Colonic mucosa (tissue), 4 donors: ENCODE measurements at regions not wholly inside any gene's neighbourhood (a gene's known extent, or its start where the extent isn't known, plus 50 kb on each side); places are given as distances from the start of the nearest gene placed in this dataset.

Experiments used
- DNase-seq: peaks from one replicate; pipeline ENCODE4 v3.0.0-alpha.2; 2020
- H3K27ac ChIP-seq: fragments of 200-600 bp; one replicate; pipeline ENCODE4 v1.8.0; 2021
- H3K27me3 ChIP-seq: fragments of 200-600 bp; one replicate; pipeline ENCODE4 v1.8.0; 2021
- H3K36me3 ChIP-seq: fragments of 200-600 bp; one replicate; pipeline ENCODE4 v1.8.0; 2021
- H3K4me1 ChIP-seq: fragments of 200-600 bp; one replicate; pipeline ENCODE4 v1.8.0; 2021; ENCODE audit warnings: mild to moderate bottlenecking
- H3K4me3 ChIP-seq: fragments of 200-600 bp; one replicate; pipeline ENCODE4 v1.8.0; 2021
- H3K9ac ChIP-seq, 2 donors: one replicate each; pipeline ENCODE4 v1.7.0; 2013; ENCODE audit warnings: control low read depth in 2 of 2, low read depth in 2 of 2, low read length in 2 of 2
- H3K9me3 ChIP-seq: fragments of 200-600 bp; one replicate; pipeline ENCODE4 v1.8.0; 2021
- intact Hi-C: fragments of 100-400 bp; cut with DNase I; formaldehyde crosslinking; loops from one replicate; pipeline ENCODE4 v1.14.1; 2022
- TF ChIP-seq, protein P1 (sequence below): fragments of 200-600 bp; IDR thresholded peaks from one replicate; pipeline ENCODE4 v1.8.0; 2022; ENCODE audit warnings: antibody characterized with exemption, mild to moderate bottlenecking
- donor health status: healthy.
- donor health status: DM: no; HTN: no; CAD: no.
- donor health status: DM: no; HTN: no; CAD: no.

DNA sequence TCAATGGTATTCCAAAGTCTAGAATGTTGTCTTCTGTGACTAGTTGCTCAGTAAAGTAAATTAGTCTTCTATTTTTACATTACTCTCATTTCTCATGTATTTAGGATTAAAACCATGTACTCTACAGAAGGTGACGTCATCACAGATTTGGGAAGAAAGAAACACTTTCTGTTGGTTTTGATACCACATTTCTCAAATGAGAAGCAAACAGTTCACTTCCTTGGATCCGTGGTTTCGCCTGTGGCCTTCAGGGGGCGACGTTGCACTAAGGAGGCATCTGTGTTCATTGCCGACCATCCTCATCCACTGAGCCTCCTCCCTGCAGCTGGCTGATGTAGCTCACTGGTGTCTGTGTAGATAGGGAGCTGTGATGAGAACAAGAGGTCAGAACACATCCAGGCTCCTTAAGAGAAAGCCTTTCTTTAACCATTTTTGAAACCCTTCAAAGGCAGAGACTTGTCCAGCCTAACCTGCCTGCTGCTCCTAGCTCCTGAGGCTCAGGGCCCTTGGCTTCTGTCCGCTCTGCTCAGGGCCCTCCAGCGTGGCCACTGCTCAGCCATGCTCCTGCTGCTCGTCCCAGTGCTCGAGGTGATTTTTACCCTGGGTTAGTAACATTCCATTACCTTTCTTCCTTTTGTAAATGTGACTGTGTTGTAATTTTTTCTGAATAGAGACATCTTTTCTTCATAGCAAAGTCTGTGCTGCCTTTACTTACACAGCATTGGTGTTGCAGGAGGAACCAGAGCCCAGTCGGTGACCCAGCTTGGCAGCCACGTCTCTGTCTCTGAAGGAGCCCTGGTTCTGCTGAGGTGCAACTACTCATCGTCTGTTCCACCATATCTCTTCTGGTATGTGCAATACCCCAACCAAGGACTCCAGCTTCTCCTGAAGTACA lies 220.6 kb upstream of the OR4E1 start:
- Histone ChIP-seq H3K9ac (no peak overlapping the region), H3K4me3 (no peak overlapping the region), H3K36me3 (no peaks in the 10 kb centered on the region), H3K4me1 (no peaks in the 10 kb centered on the region), H3K27me3 (no peaks in the 10 kb centered on the region), H3K27ac (no peak overlapping the region), H3K9me3 (no peaks in the 10 kb centered on the region)
- intact Hi-C loops, result no loop called here
- no peak for DNase-seq
- TF ChIP-seq, protein P1, sequence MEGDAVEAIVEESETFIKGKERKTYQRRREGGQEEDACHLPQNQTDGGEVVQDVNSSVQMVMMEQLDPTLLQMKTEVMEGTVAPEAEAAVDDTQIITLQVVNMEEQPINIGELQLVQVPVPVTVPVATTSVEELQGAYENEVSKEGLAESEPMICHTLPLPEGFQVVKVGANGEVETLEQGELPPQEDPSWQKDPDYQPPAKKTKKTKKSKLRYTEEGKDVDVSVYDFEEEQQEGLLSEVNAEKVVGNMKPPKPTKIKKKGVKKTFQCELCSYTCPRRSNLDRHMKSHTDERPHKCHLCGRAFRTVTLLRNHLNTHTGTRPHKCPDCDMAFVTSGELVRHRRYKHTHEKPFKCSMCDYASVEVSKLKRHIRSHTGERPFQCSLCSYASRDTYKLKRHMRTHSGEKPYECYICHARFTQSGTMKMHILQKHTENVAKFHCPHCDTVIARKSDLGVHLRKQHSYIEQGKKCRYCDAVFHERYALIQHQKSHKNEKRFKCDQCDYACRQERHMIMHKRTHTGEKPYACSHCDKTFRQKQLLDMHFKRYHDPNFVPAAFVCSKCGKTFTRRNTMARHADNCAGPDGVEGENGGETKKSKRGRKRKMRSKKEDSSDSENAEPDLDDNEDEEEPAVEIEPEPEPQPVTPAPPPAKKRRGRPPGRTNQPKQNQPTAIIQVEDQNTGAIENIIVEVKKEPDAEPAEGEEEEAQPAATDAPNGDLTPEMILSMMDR, result peak; percentile 16

GRCh38 chr14:21891921-21892320 lies 218.3 kb upstream of the OR4E1 start:
- DNase-seq, result no peak
- no peaks in the 10 kb centered on the region for H3K27me3 ChIP-seq
- H3K4me1 ChIP-seq, result no peaks in the 10 kb centered on the region
- intact Hi-C loops, result no loop called here
- TF ChIP-seq, protein P1, result no peak
- no peaks in the 10 kb centered on the region for H3K36me3 ChIP-seq
- H3K27ac ChIP-seq, result no peak overlapping the region
- H3K4me3 ChIP-seq, result no peak overlapping the region
- no peaks in the 10 kb centered on the region for H3K9me3 ChIP-seq
- no peak overlapping the region for H3K9ac ChIP-seq

DNA sequence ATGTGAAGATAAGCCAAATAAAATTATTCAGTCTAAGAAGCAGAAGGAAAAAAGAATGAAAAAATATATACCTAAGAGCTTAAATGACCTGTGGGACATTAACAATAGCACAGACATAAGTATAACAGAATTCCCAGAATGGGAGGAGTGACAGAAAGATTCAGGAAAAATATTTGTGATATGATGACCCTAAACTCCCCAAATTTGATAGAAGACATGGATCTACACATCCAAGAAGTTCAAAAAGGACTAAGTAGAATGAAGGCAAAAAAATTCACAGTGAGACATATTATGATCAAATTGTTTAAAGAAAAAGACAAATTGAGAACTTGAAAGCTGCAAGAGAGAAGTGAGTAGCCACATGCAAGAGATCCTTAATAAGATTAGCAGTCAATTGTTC lies 211.4 kb upstream of the OR4E1 start:
- Histone ChIP-seq H3K9ac (no peak overlapping the region), H3K9me3 (no peaks in the 10 kb centered on the region), H3K4me1 (no peaks in the 10 kb centered on the region), H3K4me3 (no peak overlapping the region), H3K27ac (no peak overlapping the region), H3K27me3 (no peaks in the 10 kb centered on the region), H3K36me3 (no peaks in the 10 kb centered on the region)
- TF ChIP-seq, protein P1, result no peak
- intact Hi-C loops, result no loop called here
- no peak for DNase-seq

- no peak for DNase-seq
- intact Hi-C loops, result no loop called here
Measured at GRCh38 chr14:21882226-21882625, 208.6 kb upstream of the OR4E1 start.

DNA sequence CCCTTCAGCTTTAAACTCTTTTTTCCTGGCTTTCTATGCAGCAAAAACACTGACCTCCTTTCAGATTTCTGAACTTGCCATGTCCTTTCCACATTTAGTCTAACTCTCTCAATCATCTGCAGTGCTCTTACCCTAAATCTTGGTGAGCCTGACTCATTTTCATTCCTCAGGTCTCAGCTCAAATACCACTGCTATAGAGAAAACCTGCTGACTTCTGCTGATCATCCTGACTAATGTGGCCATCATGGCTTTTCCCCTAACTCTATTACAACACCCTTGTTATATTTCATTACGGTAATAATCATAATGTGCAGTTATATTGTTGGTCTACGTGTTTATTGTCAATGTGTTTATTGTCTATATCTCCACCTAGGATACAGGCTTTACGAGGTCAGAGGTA lies 207.3 kb upstream of the OR4E1 start:
- H3K36me3 ChIP-seq, result no peaks in the 10 kb centered on the region
- no peak overlapping the region for H3K4me3 ChIP-seq
- DNase-seq, result no peak
- no peaks in the 10 kb centered on the region for H3K9me3 ChIP-seq
- no peaks in the 10 kb centered on the region for H3K4me1 ChIP-seq
- H3K27me3 ChIP-seq, result no peaks in the 10 kb centered on the region
- TF ChIP-seq, protein P1, result no peak
- no peak overlapping the region for H3K27ac ChIP-seq
- no peak overlapping the region for H3K9ac ChIP-seq
- intact Hi-C loops, result no loop called here

More at GRCh38 chr14:21882226-21882625, 208.6 kb upstream of the OR4E1 start:
- H3K36me3 ChIP-seq, result no peaks in the 10 kb centered on the region
- H3K4me3 ChIP-seq, result no peak overlapping the region
- H3K9ac ChIP-seq, result no peak overlapping the region
- no peaks in the 10 kb centered on the region for H3K4me1 ChIP-seq
- H3K9me3 ChIP-seq, result no peaks in the 10 kb centered on the region
- no peak overlapping the region for H3K27ac ChIP-seq
- H3K27me3 ChIP-seq, result no peaks in the 10 kb centered on the region
- TF ChIP-seq, protein P1, result no peak
